ENCODE measurements at regions not wholly inside any gene's neighbourhood (a gene's known extent, or its start where the extent isn't known, plus 50 kb on each side); places are given as distances from the start of the nearest gene placed in this dataset.

GRCh38 chr11:131005829-131006228, 89.5 kb upstream of the SNX19 start:
- Histone ChIP-seq H3K36me3 (no peaks in the 10 kb centered on the region), H3K27ac (no peak overlapping the region), H3K9me3 (peaks cover 0 to 3% of the 10 kb centered on the region in 2 donors), H3K4me3 (no peak overlapping the region), H3K27me3 (no peaks in the 10 kb centered on the region), H3K4me1 (no peaks in the 10 kb centered on the region)
- TF ChIP-seq POLR2AphosphoS5 (IDR thresholded peaks at IDR 0.05) = no peak
- TF ChIP-seq, protein P1, sequence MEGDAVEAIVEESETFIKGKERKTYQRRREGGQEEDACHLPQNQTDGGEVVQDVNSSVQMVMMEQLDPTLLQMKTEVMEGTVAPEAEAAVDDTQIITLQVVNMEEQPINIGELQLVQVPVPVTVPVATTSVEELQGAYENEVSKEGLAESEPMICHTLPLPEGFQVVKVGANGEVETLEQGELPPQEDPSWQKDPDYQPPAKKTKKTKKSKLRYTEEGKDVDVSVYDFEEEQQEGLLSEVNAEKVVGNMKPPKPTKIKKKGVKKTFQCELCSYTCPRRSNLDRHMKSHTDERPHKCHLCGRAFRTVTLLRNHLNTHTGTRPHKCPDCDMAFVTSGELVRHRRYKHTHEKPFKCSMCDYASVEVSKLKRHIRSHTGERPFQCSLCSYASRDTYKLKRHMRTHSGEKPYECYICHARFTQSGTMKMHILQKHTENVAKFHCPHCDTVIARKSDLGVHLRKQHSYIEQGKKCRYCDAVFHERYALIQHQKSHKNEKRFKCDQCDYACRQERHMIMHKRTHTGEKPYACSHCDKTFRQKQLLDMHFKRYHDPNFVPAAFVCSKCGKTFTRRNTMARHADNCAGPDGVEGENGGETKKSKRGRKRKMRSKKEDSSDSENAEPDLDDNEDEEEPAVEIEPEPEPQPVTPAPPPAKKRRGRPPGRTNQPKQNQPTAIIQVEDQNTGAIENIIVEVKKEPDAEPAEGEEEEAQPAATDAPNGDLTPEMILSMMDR (IDR thresholded peaks at IDR 0.05) = no peak
- no peak for TF ChIP-seq POLR2A (IDR thresholded peaks at IDR 0.05)
- DNase-seq (ENCODE audit: low spot score in 2 of 2) = no peak
- intact Hi-C loops (cut with DNase I; ENCODE audit: low total_unique reads) = no loop called here

- Histone ChIP-seq H3K4me3 (no peak overlapping the region), H3K27ac (no peak overlapping the region), H3K4me1 (no peaks in the 10 kb centered on the region), H3K9me3 (no peaks in the 10 kb centered on the region), H3K27me3 (no peaks in the 10 kb centered on the region), H3K36me3 (no peaks in the 10 kb centered on the region)
- TF ChIP-seq, protein P1 (IDR thresholded peaks at IDR 0.05) = peak in 1 of 3 donors; percentile 19
- TF ChIP-seq POLR2AphosphoS5 (IDR thresholded peaks at IDR 0.05) = no peak
- intact Hi-C loops (cut with DNase I; ENCODE audit: low total_unique reads) = no loop called here
- DNase-seq (ENCODE audit: low spot score in 2 of 2) = no peak
Observed at GRCh38 chr11:131025020-131025419, 108.7 kb upstream of the SNX19 start.

DNA sequence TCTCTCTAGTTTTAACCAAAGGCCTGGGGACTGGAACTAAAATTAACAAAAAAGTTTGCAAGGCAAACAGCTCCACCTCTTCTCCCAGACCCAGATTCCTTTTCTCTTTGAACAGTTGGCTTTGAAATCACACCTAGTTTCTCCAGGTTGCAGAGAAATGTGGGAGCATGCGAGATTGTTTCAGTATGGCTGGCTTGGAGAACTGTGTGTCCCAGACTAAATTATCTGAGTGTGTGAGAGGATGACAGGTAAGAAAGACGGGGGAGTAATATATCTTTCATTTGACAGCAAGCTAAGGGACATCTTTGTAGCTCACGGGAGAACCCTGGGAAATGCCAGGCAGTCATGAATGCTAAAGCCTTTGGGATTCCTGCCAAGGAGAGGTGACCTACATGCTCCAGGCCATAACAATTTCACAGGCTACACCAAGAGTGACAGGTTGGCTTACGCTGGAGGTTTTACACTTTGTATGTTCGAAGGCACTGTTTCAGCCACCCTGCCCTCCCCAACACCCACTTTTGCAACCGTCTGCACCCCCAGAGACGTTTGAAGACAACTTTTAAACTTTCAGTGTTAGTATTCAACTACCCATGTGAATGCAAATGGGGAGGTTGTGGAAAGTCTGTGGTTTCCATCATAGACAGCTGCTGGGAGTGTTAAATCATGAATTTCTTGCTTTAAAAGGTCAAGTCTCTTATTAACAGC, 109.3 kb upstream of the SNX19 start:
- H3K36me3 ChIP-seq = no peaks in the 10 kb centered on the region
- DNase-seq (ENCODE audit: low spot score in 2 of 2) = no peak
- no peak overlapping the region for H3K27ac ChIP-seq
- intact Hi-C loops (cut with DNase I; ENCODE audit: low total_unique reads) = no loop called here
- TF ChIP-seq, protein P1 (IDR thresholded peaks at IDR 0.05) = no peak
- TF ChIP-seq POLR2A (IDR thresholded peaks at IDR 0.05) = no peak
- no peak for TF ChIP-seq POLR2AphosphoS5 (IDR thresholded peaks at IDR 0.05)
- H3K4me1 ChIP-seq = no peaks in the 10 kb centered on the region
- no peaks in the 10 kb centered on the region for H3K27me3 ChIP-seq
- no peak overlapping the region for H3K4me3 ChIP-seq
- H3K9me3 ChIP-seq = no peaks in the 10 kb centered on the region

- Histone ChIP-seq H3K4me1 (no peaks in the 10 kb centered on the region), H3K4me3 (no peak overlapping the region), H3K27me3 (no peaks in the 10 kb centered on the region), H3K36me3 (no peaks in the 10 kb centered on the region), H3K27ac (no peak overlapping the region), H3K9me3 (no peaks in the 10 kb centered on the region)
- intact Hi-C loops (cut with DNase I; ENCODE audit: low total_unique reads) = no loop called here
- TF ChIP-seq, protein P1 (IDR thresholded peaks at IDR 0.05) = no peak
- no peak for TF ChIP-seq POLR2AphosphoS5 (IDR thresholded peaks at IDR 0.05)
- no peak for TF ChIP-seq POLR2A (IDR thresholded peaks at IDR 0.05)
- no peak for DNase-seq (ENCODE audit: low spot score in 2 of 2)
Observed at GRCh38 chr11:131027491-131027890, 111.2 kb upstream of the SNX19 start.

DNA sequence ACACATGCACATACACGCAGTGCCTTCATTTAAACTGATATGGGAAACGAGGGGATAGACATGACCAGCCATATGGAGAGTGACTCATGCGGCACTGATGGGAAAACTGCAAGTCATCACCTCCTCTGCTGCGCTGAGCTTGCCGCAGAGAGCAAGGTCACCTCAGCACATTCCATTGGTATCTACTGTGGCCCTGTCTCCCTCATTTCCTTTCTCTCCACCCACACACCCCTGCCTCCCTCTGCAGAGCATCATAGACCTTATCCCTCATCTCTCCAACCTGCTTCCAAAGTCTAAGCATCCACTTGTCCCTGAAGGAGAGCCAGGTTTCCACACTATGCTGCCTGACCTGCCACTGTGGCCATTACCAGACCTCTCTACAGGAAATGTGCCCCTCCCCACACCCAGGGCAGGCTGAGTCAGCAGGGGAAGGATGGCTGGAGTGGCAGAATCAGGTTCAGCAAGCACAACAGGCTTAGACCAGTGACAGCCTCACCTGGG, 116.9 kb upstream of the SNX19 start:
- H3K27ac ChIP-seq = no peak overlapping the region
- TF ChIP-seq, protein P1 (IDR thresholded peaks at IDR 0.05) = no peak
- TF ChIP-seq POLR2A (IDR thresholded peaks at IDR 0.05) = no peak
- TF ChIP-seq POLR2AphosphoS5 (IDR thresholded peaks at IDR 0.05) = no peak
- H3K4me3 ChIP-seq = no peak overlapping the region
- H3K27me3 ChIP-seq = no peaks in the 10 kb centered on the region
- no peak for DNase-seq (ENCODE audit: low spot score in 2 of 2)
- H3K9me3 ChIP-seq = no peaks in the 10 kb centered on the region
- H3K36me3 ChIP-seq = no peaks in the 10 kb centered on the region
- intact Hi-C loops (cut with DNase I; ENCODE audit: low total_unique reads) = no loop called here
- H3K4me1 ChIP-seq = no peaks in the 10 kb centered on the region
